ENCODE measurements at regions not wholly inside any gene's neighbourhood (a gene's known extent, or its start where the extent isn't known, plus 50 kb on each side); places are given as distances from the start of the nearest gene placed in this dataset.

DNA sequence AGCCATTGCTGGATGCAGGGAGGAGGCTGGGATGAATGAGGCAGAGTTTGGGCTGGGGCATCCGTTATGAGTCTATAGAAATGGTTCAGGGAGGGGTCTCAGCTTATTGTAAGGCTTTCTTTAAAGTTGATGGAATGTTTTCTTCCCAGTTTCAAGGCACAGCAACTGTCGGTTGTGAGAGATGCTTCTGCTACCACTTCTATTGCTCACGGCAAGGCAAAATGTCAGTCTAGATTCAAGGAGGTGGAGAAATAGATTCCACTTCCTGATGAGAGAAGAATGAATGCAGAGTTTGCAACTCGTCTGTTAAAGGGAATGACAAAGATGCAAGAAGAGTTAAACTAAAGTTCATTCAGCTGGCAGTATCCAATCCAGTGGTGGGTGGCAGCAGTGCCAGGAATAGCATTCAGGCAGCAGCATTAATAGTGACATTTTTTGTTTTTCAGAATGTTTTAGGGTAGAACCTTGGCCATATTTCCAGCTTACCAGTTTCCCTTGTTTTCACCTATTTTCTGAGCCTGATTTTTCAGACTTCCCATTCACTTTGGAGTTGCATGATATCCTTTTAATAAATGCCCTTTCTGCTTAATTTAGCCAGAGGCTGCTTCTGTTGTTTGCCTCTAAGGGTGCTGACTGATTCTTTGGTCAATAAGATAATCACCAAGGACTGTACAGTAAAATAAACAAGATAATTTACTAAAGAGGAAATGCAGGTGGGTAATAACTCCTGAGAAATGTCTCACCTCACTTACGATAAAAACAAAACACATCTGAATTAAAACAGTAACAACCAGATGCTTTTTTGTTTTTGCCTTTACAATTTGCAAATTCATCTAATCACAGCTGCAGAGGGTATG lies 138.4 kb downstream of the RPIA start (continued):
- no peak for TF ChIP-seq ZNF462 (CRISPR knock-in tag; IDR thresholded peaks at IDR 0.05)
- TF ChIP-seq CTCF (conservative IDR thresholded peaks at IDR 0.05; ENCODE audit: low read depth in 2 of 2) = no peak
- TF ChIP-seq EZH2phosphoT487 (IDR thresholded peaks at IDR 0.05; ENCODE audit: unreplicated experiment) = no peak
- TF ChIP-seq ZNF331 (CRISPR knock-in tag; IDR thresholded peaks at IDR 0.05; ENCODE audit: low read depth) = no peak

GRCh38 chr2:88831071-88831791 lies 139.8 kb downstream of the RPIA start:
- Histone ChIP-seq H2AFZ (no peak overlapping the region), H3K9me2 (ENCODE audit: insufficient read depth) (no peaks in the 10 kb centered on the region), H4K20me1 (replicated peaks; ENCODE audit: insufficient read depth) (no peaks in the 10 kb centered on the region), H3K4me2 (no peak overlapping the region), H3F3A (replicated peaks; ENCODE audit: low read depth) (no peaks in the 10 kb centered on the region), H3K27me3 (ENCODE audit: insufficient read depth) (no peaks in the 10 kb centered on the region), H3K27ac (ENCODE audit: low read depth) (no peak overlapping the region), H3K4me1 (ENCODE audit: insufficient read depth) (no peaks in the 10 kb centered on the region), H3K4me3 (no peak overlapping the region), H3K79me2 (replicated peaks; ENCODE audit: insufficient read depth) (no peaks in the 10 kb centered on the region), H3K36me3 (ENCODE audit: insufficient read depth) (no peaks in the 10 kb centered on the region)
- DNase-seq (ENCODE audit: low spot score) (no peak), ATAC-seq (no peak)
- Mint-ChIP-seq H3K4me3 (no peak overlapping the region), H3K36me3 (ENCODE audit: low read depth) (no peaks in the 10 kb centered on the region), H3K4me1 (no peaks in the 10 kb centered on the region), H3K27me3 (ENCODE audit: insufficient read depth, low read depth, poor library complexity) (no peaks in the 10 kb centered on the region), H3K9me3 (no peaks in the 10 kb centered on the region; the same call in 2 of the 3 replicates), H3K27ac (no peak overlapping the region)
- TF ChIP-seq NANOG (IDR thresholded peaks at IDR 0.05; ENCODE audit: borderline replicate concordance) (no peak), POLR2AphosphoS5 (IDR thresholded peaks at IDR 0.05; ENCODE audit: low read depth) (no peak), JUNB (IDR thresholded peaks at IDR 0.05; ENCODE audit: unreplicated experiment) (no peak), CTCF (conservative IDR thresholded peaks at IDR 0.05; ENCODE audit: low read depth in 2 of 2) (no peak), EZH2 (IDR thresholded peaks at IDR 0.05; ENCODE audit: low read depth, unreplicated experiment) (no peak), STAT1 (IDR thresholded peaks at IDR 0.05; ENCODE audit: unreplicated experiment) (no peak), EZH2phosphoT487 (IDR thresholded peaks at IDR 0.05; ENCODE audit: unreplicated experiment) (no peak), ZNF114 (CRISPR knock-in tag; IDR thresholded peaks at IDR 0.05) (no peak)
- TF ChIP-seq, protein P1, sequence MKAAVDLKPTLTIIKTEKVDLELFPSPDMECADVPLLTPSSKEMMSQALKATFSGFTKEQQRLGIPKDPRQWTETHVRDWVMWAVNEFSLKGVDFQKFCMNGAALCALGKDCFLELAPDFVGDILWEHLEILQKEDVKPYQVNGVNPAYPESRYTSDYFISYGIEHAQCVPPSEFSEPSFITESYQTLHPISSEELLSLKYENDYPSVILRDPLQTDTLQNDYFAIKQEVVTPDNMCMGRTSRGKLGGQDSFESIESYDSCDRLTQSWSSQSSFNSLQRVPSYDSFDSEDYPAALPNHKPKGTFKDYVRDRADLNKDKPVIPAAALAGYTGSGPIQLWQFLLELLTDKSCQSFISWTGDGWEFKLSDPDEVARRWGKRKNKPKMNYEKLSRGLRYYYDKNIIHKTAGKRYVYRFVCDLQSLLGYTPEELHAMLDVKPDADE (IDR thresholded peaks at IDR 0.05) = no peak
